Activated CD4-positive, alpha-beta T cell treated with anti-CD3 and anti-CD28 coated beads for 48 hours (primary cell): ENCODE measurements at regions not wholly inside any gene's neighbourhood (a gene's known extent, or its start where the extent isn't known, plus 50 kb on each side); places are given as distances from the start of the nearest gene placed in this dataset.

Experiments
- DNase-seq: peaks from one replicate; pipeline ENCODE4 v3.0.0-alpha.2; 2020

DNA sequence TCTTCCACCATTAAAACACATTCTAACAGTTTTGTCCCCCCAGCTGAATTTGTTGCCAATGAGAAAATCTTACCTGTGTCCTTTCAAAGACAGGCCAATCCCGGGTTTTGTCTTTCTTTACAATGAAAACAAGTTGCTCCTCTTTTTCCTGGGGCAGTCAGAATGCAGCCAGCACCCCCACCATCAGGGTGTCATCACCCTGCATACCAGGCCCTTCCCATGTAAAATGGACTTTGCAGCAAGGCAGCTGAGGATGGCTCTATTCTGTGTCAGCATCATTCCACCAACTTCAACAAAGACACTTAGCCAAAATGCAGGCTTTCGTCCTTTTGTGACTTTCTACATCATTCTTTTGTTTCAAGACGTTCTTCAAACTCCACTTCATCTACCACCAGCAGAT lies 490.9 kb downstream of the OCA2 start:
- no peak for DNase-seq

GRCh38 chr15:27601239-27601960 lies 497.7 kb downstream of the OCA2 start:
- DNase-seq = no peak

- no peak for DNase-seq
Observed at GRCh38 chr15:27599034-27599433, 500.1 kb downstream of the OCA2 start.

DNA sequence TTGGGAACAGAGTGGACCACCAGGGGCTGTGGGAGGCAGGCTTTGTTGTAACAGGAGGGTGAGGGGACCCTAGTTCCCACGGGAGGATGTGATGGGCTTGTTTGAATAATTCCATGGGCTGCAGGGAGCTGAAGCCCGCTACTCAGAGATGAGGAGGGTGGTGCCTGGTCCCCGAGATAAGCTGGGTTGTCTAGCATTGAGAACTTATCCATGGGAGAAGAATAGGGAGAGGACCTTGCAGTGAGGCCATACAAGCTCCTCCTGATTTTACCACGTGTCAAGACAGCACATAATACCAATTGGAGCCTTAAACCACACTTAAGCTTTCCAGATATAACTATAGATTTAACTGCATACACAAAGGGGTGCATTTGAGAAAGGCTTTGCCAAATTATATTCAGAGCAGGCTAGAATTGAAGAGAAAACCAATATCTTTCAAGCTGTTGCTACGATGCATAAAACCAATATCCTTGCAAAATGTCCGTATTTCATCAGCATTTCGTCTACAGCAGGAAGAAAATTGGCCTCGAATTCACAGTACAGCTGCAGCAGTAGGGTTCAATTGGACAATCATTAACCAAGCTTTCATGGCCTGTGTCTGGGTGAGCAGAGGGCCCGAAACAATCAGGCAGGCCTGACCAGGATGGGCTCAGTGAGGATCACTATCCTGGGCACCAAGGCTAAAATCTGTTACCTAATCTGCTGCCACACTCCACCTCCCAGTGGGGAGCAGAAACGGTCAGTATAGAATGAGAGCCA lies 500.7 kb downstream of the OCA2 start:
- no peak for DNase-seq

- no peak for DNase-seq
Observed at GRCh38 chr15:27595211-27595610, 503.9 kb downstream of the OCA2 start.

DNA sequence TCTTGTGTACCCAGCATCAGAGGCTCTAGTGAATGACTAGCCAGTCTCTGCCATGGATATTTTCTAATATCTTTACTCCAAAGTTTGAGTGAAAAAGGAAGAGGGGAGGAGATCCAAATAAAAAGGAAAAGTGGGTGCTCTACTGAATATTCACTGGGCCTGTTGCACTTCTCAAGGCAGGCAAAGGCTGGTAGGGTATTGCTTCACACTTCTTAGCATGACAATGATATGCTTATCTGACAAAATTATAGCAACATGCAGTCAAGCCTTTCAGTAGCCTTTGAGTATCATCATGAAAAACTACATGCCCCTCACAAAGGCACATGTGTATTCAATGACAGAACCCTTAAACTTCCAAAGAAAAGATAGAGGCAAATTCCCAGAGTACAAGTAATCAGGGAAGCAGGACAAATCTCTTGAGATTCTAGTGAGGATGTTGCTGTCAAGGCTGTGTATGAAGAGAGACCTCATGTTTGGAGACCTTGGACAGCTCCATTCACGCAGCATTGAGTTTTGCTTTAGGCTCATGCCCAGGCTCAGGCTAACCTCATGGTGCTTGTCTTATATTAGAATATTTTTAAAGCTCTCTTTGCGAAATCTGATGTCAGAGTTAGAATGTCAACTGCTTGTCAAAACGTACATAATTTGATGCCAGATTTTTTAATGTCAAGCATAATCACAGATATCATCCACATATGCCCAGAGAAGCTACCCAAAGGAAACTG lies 506.9 kb downstream of the OCA2 start:
- no peak for DNase-seq
